ENCODE measurements at regions not wholly inside any gene's neighbourhood (a gene's known extent, or its start where the extent isn't known, plus 50 kb on each side); places are given as distances from the start of the nearest gene placed in this dataset.
A peak's percentile ranks its signal among the peaks of the same experiment; 100 is the strongest.

- Histone ChIP-seq H3K9me3 (ENCODE audit: control insufficient read depth, insufficient read depth, low read length) (no peaks in the 10 kb centered on the region), H3K4me1 (ENCODE audit: control insufficient read depth, insufficient read depth, low read length) (no peaks in the 10 kb centered on the region), H3K4me3 (ENCODE audit: low read depth, low read length) (no peak overlapping the region), H3K36me3 (ENCODE audit: control insufficient read depth, insufficient read depth, low read length) (no peaks in the 10 kb centered on the region), H3K27me3 (ENCODE audit: control insufficient read depth, insufficient read depth, low read length) (no peaks in the 10 kb centered on the region), H3K27ac (ENCODE audit: low read depth, low read length) (no peak overlapping the region)
- WGBS (ENCODE audit: insufficient coverage), result no CpG with 5 or more reads among the region's 1 CpG
- DNase-seq (ENCODE audit: low read depth in 4 of 6, low spot score in 6 of 6), result peak in 2 of 6 donors; percentile 13 to 77
Measured at GRCh38 chr13:90806016-90806615, 541.4 kb upstream of the MIR17HG start.

DNA sequence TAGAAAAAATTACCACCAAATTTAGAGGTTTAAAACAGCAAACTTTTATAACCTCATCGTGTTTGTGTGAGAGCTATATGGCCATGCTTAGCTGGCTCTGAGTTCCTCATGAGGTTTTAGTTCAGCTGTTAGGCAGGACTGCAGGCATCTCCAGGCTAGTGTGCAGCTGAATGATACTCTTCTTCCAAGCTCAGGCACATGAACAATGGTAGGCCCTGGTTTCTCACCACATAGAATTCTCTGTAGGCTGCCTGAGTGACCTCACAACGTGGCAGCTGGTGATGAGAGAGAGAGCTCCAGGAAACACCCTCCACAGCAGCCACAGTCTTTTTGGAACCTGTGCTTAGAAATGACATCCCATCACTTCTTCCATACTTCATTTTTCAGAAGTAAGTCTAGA lies 540.6 kb upstream of the MIR17HG start:
- peak in 1 of 6 donors; percentile 24 for DNase-seq (ENCODE audit: low read depth in 4 of 6, low spot score in 6 of 6)
- Histone ChIP-seq H3K4me1 (ENCODE audit: control insufficient read depth, insufficient read depth, low read length) (no peaks in the 10 kb centered on the region), H3K36me3 (ENCODE audit: control insufficient read depth, insufficient read depth, low read length) (no peaks in the 10 kb centered on the region), H3K27ac (ENCODE audit: low read depth, low read length) (no peak overlapping the region), H3K27me3 (ENCODE audit: control insufficient read depth, insufficient read depth, low read length) (no peaks in the 10 kb centered on the region), H3K4me3 (ENCODE audit: low read depth, low read length) (no peak overlapping the region), H3K9me3 (ENCODE audit: control insufficient read depth, insufficient read depth, low read length) (no peaks in the 10 kb centered on the region)
- no CpG with 5 or more reads among the region's 2 CpGs for WGBS (ENCODE audit: insufficient coverage)

- H3K9me3 ChIP-seq (ENCODE audit: control insufficient read depth, insufficient read depth, low read length), result no peaks in the 10 kb centered on the region
- H3K36me3 ChIP-seq (ENCODE audit: control insufficient read depth, insufficient read depth, low read length), result no peaks in the 10 kb centered on the region
- H3K4me3 ChIP-seq (ENCODE audit: low read depth, low read length), result no peak overlapping the region
- no peaks in the 10 kb centered on the region for H3K27me3 ChIP-seq (ENCODE audit: control insufficient read depth, insufficient read depth, low read length)
- DNase-seq (ENCODE audit: low read depth in 4 of 6, low spot score in 6 of 6), result no peak
- H3K27ac ChIP-seq (ENCODE audit: low read depth, low read length), result no peak overlapping the region
- no peaks in the 10 kb centered on the region for H3K4me1 ChIP-seq (ENCODE audit: control insufficient read depth, insufficient read depth, low read length)
Measured at GRCh38 chr13:90808838-90809237, 538.6 kb upstream of the MIR17HG start.

DNA sequence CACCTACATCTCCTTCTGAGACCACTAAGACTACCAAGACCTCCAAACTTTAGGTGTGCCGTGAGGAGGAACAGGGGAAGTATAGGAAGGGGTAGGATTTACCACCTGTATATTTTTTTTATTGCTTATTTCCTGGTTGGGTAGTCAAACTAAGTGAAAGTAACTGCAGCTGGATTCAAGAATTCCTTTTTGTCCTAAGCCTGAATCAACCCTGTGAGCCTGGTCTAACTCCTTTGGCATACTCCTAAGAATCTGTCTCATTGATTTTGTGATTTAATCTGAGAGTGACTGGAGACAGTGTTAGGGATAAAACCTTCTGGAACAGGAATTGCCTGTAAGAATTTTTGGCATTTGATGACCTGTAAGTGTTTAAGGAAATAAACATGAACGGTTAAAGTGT lies 523.5 kb upstream of the MIR17HG start:
- no peak overlapping the region for H3K27ac ChIP-seq (ENCODE audit: low read depth, low read length)

GRCh38 chr13:90826688-90827087 lies 520.8 kb upstream of the MIR17HG start:
- Histone ChIP-seq H3K4me3 (ENCODE audit: low read depth, low read length) (no peak overlapping the region), H3K27me3 (ENCODE audit: control insufficient read depth, insufficient read depth, low read length) (no peaks in the 10 kb centered on the region), H3K9me3 (ENCODE audit: control insufficient read depth, insufficient read depth, low read length) (no peaks in the 10 kb centered on the region), H3K27ac (ENCODE audit: low read depth, low read length) (no peak overlapping the region), H3K4me1 (ENCODE audit: control insufficient read depth, insufficient read depth, low read length) (no peaks in the 10 kb centered on the region), H3K36me3 (ENCODE audit: control insufficient read depth, insufficient read depth, low read length) (no peaks in the 10 kb centered on the region)
- 63% methylated on average over 1 of the region's 2 CpGs for WGBS (ENCODE audit: insufficient coverage)
- DNase-seq (ENCODE audit: low read depth in 4 of 6, low spot score in 6 of 6), result no peak

More for the DNA sequence above, 523.5 kb upstream of the MIR17HG start:
- H3K4me3 ChIP-seq (ENCODE audit: low read depth, low read length), result no peak overlapping the region
- H3K4me1 ChIP-seq (ENCODE audit: control insufficient read depth, insufficient read depth, low read length), result no peaks in the 10 kb centered on the region
- no peaks in the 10 kb centered on the region for H3K9me3 ChIP-seq (ENCODE audit: control insufficient read depth, insufficient read depth, low read length)
- no CpG with 5 or more reads among the region's 2 CpGs for WGBS (ENCODE audit: insufficient coverage)
- DNase-seq (ENCODE audit: low read depth in 4 of 6, low spot score in 6 of 6), result peak in 1 of 6 donors; percentile 19
- no peaks in the 10 kb centered on the region for H3K36me3 ChIP-seq (ENCODE audit: control insufficient read depth, insufficient read depth, low read length)
- no peaks in the 10 kb centered on the region for H3K27me3 ChIP-seq (ENCODE audit: control insufficient read depth, insufficient read depth, low read length)

GRCh38 chr13:90830782-90831181 lies 516.7 kb upstream of the MIR17HG start:
- Histone ChIP-seq H3K27me3 (ENCODE audit: control insufficient read depth, insufficient read depth, low read length) (no peaks in the 10 kb centered on the region), H3K36me3 (ENCODE audit: control insufficient read depth, insufficient read depth, low read length) (no peaks in the 10 kb centered on the region), H3K4me1 (ENCODE audit: control insufficient read depth, insufficient read depth, low read length) (no peaks in the 10 kb centered on the region), H3K27ac (ENCODE audit: low read depth, low read length) (no peak overlapping the region), H3K4me3 (ENCODE audit: low read depth, low read length) (no peak overlapping the region), H3K9me3 (ENCODE audit: control insufficient read depth, insufficient read depth, low read length) (no peaks in the 10 kb centered on the region)
- no peak for DNase-seq (ENCODE audit: low read depth in 4 of 6, low spot score in 6 of 6)
- no CpG with 5 or more reads among the region's 2 CpGs for WGBS (ENCODE audit: insufficient coverage)

GRCh38 chr13:90833951-90834350 lies 513.5 kb upstream of the MIR17HG start:
- Histone ChIP-seq H3K4me1 (ENCODE audit: control insufficient read depth, insufficient read depth, low read length) (no peaks in the 10 kb centered on the region), H3K36me3 (ENCODE audit: control insufficient read depth, insufficient read depth, low read length) (no peaks in the 10 kb centered on the region), H3K4me3 (ENCODE audit: low read depth, low read length) (no peak overlapping the region), H3K27ac (ENCODE audit: low read depth, low read length) (no peak overlapping the region), H3K9me3 (ENCODE audit: control insufficient read depth, insufficient read depth, low read length) (no peaks in the 10 kb centered on the region), H3K27me3 (ENCODE audit: control insufficient read depth, insufficient read depth, low read length) (no peaks in the 10 kb centered on the region)
- DNase-seq (ENCODE audit: low read depth in 4 of 6, low spot score in 6 of 6), result peak in 1 of 6 donors; percentile 53

DNA sequence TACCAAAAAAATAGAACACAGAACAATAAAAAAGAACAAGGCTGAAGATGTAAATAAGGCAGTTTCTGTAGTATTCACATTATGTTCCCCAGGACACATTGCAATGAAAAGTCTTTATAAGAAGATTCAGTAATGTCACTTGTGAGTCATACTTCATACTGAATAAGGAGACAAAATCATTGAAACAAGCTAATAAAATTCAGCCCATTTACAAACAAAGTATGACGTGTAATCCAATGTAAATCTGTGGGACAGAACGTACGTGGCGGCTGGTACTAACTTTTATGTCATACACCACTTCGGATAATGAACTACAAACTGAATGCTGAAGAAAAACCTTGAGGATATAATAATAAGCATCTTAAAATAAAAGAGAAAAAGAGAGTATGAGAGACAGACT lies 512.8 kb upstream of the MIR17HG start:
- Histone ChIP-seq H3K36me3 (ENCODE audit: control insufficient read depth, insufficient read depth, low read length) (no peaks in the 10 kb centered on the region), H3K4me3 (ENCODE audit: low read depth, low read length) (no peak overlapping the region), H3K27me3 (ENCODE audit: control insufficient read depth, insufficient read depth, low read length) (no peaks in the 10 kb centered on the region), H3K4me1 (ENCODE audit: control insufficient read depth, insufficient read depth, low read length) (no peaks in the 10 kb centered on the region), H3K27ac (ENCODE audit: low read depth, low read length) (no peak overlapping the region), H3K9me3 (ENCODE audit: control insufficient read depth, insufficient read depth, low read length) (no peaks in the 10 kb centered on the region)
- WGBS (ENCODE audit: insufficient coverage), result 100% methylated on average over 1 of the region's 5 CpGs
- DNase-seq (ENCODE audit: low read depth in 4 of 6, low spot score in 6 of 6), result no peak

GRCh38 chr13:90835826-90836225 lies 511.7 kb upstream of the MIR17HG start:
- no peaks in the 10 kb centered on the region for H3K9me3 ChIP-seq (ENCODE audit: control insufficient read depth, insufficient read depth, low read length)
- H3K4me3 ChIP-seq (ENCODE audit: low read depth, low read length), result no peak overlapping the region
- no peaks in the 10 kb centered on the region for H3K27me3 ChIP-seq (ENCODE audit: control insufficient read depth, insufficient read depth, low read length)
- H3K36me3 ChIP-seq (ENCODE audit: control insufficient read depth, insufficient read depth, low read length), result no peaks in the 10 kb centered on the region
- no peak for DNase-seq (ENCODE audit: low read depth in 4 of 6, low spot score in 6 of 6)
- no peak overlapping the region for H3K27ac ChIP-seq (ENCODE audit: low read depth, low read length)
- H3K4me1 ChIP-seq (ENCODE audit: control insufficient read depth, insufficient read depth, low read length), result no peaks in the 10 kb centered on the region

- no peak for DNase-seq (ENCODE audit: low read depth in 4 of 6, low spot score in 6 of 6)
- Histone ChIP-seq H3K27me3 (ENCODE audit: control insufficient read depth, insufficient read depth, low read length) (no peaks in the 10 kb centered on the region), H3K36me3 (ENCODE audit: control insufficient read depth, insufficient read depth, low read length) (no peaks in the 10 kb centered on the region), H3K9me3 (ENCODE audit: control insufficient read depth, insufficient read depth, low read length) (no peaks in the 10 kb centered on the region), H3K27ac (ENCODE audit: low read depth, low read length) (no peak overlapping the region), H3K4me1 (ENCODE audit: control insufficient read depth, insufficient read depth, low read length) (no peaks in the 10 kb centered on the region), H3K4me3 (ENCODE audit: low read depth, low read length) (no peak overlapping the region)
- no CpG with 5 or more reads among the region's 4 CpGs for WGBS (ENCODE audit: insufficient coverage)
Measured at GRCh38 chr13:90838317-90838960, 509.0 kb upstream of the MIR17HG start.

Data from spinal cord (tissue), 9 donors.